Keratinocyte (primary cell): ENCODE measurements at regions not wholly inside any gene's neighbourhood (a gene's known extent, or its start where the extent isn't known, plus 50 kb on each side); places are given as distances from the start of the nearest gene placed in this dataset.

Source experiments
- DNase-seq: peaks from one replicate; pipeline ENCODE4 v3.0.0-alpha.2; 2011; ENCODE audit warnings: low read depth, missing footprints, low spot score
- FAIRE-seq: peaks from 2 replicates; lab custom pipeline; 2011; peaks lifted over from hg19 to GRCh38; lab: Jason Lieb, UNC
- H2AFZ ChIP-seq: 2 replicates; pipeline ENCODE4 v1.6.0; 2012; ENCODE audit warnings: low read length, control low read depth, inconsistent platforms; ENCODE audit not compliant: control insufficient read depth
- H3K27ac ChIP-seq: 2 replicates; pipeline ENCODE4 v1.5.1; 2011; ENCODE audit warnings: low read length; ENCODE audit not compliant: control insufficient read depth, insufficient read depth
- H3K27me3 ChIP-seq: 3 replicates; pipeline ENCODE4 v1.6.0; 2011; ENCODE audit warnings: low read length; ENCODE audit not compliant: control insufficient read depth, insufficient read depth; ENCODE audit errors: extremely low read depth
- H3K36me3 ChIP-seq, 2 experiments: 2 replicates in 1 of 2; 3 replicates in 1 of 2; pipeline ENCODE4 v1.5.1; 2011; ENCODE audit warnings: low read length in 2 of 2, mild to moderate bottlenecking in 1 of 2; ENCODE audit not compliant: control insufficient read depth in 2 of 2, insufficient read depth in 2 of 2; ENCODE audit errors: extremely low read depth in 1 of 2
- H3K4me1 ChIP-seq: 3 replicates; pipeline ENCODE4 v1.5.1; 2011; ENCODE audit warnings: low read length; ENCODE audit not compliant: control insufficient read depth, insufficient read depth; ENCODE audit errors: extremely low read depth
- H3K4me2 ChIP-seq: 3 replicates; pipeline ENCODE4 v1.6.0; 2011; ENCODE audit warnings: low read depth, low read length; ENCODE audit not compliant: control insufficient read depth, insufficient read depth; ENCODE audit errors: extremely low read depth
- H3K4me3 ChIP-seq, 3 experiments: fragments of 200-600 bp in 1 of 3; sonication (generic) in 1 of 3; 2 replicates in 2 of 3; 3 replicates in 1 of 3; pipeline ENCODE4 v1.5.1; 2011 to 2016; ENCODE audit warnings: low read length in 3 of 3, mild to moderate bottlenecking in 3 of 3, control low read depth in 2 of 3, inconsistent platforms in 1 of 3, low read depth in 1 of 3, mixed read lengths in 1 of 3, mixed run types in 1 of 3, moderate library complexity in 1 of 3; ENCODE audit not compliant: control insufficient read depth in 2 of 3, insufficient read depth in 2 of 3; ENCODE audit errors: extremely low read depth in 1 of 3
- H3K79me2 ChIP-seq: 2 replicates; pipeline ENCODE4 v1.6.0; 2012; ENCODE audit warnings: low read length; ENCODE audit not compliant: control insufficient read depth, insufficient read depth
- H3K9ac ChIP-seq: 3 replicates; pipeline ENCODE4 v1.6.0; 2011; ENCODE audit warnings: low read length; ENCODE audit not compliant: control insufficient read depth, insufficient read depth; ENCODE audit errors: extremely low read depth
- H3K9me1 ChIP-seq: 3 replicates; pipeline ENCODE4 v1.6.0; 2011; ENCODE audit warnings: low read length; ENCODE audit not compliant: control insufficient read depth, insufficient read depth; ENCODE audit errors: extremely low read depth
- H3K9me3 ChIP-seq: 2 replicates; pipeline ENCODE4 v1.5.1; 2012; ENCODE audit warnings: low read depth, low read length; ENCODE audit not compliant: control insufficient read depth
- H4K20me1 ChIP-seq: 3 replicates; pipeline ENCODE4 v1.6.0; 2011; ENCODE audit warnings: low read length; ENCODE audit not compliant: control insufficient read depth, insufficient read depth; ENCODE audit errors: extremely low read depth
- EZH2 ChIP-seq: IDR thresholded peaks from one replicate; pipeline ENCODE4 v1.6.1; 2012; ENCODE audit warnings: inconsistent platforms, mild to moderate bottlenecking, low read length, moderate library complexity
- dilution Hi-C: fragments of 300-500 bp; cut with MboI; formaldehyde crosslinking; loops from one replicate; pipeline ENCODE4 v1.7.0; 2020; ENCODE audit warnings: low sequenced_read_pairs; ENCODE audit not compliant: extremely low pct_ligation_motif_present
- TF ChIP-seq, protein P1 (sequence below), 3 experiments: IDR thresholded peaks in 1 of 3; conservative IDR thresholded peaks in 1 of 3; optimal IDR thresholded peaks in 1 of 3; 2 replicates in 2 of 3; 3 replicates in 1 of 3; pipeline versions ENCODE3 to v1.5.1; 2011; ENCODE audit warnings: low read length in 3 of 3, mild to moderate bottlenecking in 3 of 3, moderate library complexity in 2 of 3, control low read depth in 1 of 3, inconsistent platforms in 1 of 3; ENCODE audit not compliant: insufficient read depth in 2 of 3; ENCODE audit errors: extremely low read depth in 1 of 3

DNA sequence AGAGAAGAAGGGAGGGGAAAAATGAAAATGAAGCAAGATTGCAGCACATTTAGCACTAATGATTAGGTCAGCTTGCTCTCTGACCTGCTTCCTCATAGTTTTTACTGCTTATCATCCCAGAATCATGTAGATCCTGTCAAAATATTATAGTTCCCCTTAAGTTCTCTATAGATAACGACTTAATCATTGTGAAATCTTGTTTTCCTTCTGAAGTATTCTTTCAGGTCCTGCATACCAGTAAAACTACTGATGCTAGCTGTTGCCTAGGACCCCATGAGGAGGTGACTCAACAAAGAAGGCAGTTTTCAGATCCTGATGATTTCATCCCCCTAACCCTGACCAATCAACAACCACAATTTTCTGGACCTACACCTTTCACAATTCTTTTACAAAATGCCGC lies 1131.7 kb downstream of the SLITRK5 start:
- TF ChIP-seq, protein P1, sequence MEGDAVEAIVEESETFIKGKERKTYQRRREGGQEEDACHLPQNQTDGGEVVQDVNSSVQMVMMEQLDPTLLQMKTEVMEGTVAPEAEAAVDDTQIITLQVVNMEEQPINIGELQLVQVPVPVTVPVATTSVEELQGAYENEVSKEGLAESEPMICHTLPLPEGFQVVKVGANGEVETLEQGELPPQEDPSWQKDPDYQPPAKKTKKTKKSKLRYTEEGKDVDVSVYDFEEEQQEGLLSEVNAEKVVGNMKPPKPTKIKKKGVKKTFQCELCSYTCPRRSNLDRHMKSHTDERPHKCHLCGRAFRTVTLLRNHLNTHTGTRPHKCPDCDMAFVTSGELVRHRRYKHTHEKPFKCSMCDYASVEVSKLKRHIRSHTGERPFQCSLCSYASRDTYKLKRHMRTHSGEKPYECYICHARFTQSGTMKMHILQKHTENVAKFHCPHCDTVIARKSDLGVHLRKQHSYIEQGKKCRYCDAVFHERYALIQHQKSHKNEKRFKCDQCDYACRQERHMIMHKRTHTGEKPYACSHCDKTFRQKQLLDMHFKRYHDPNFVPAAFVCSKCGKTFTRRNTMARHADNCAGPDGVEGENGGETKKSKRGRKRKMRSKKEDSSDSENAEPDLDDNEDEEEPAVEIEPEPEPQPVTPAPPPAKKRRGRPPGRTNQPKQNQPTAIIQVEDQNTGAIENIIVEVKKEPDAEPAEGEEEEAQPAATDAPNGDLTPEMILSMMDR (optimal IDR thresholded peaks at IDR 0.05 in 1 of 3, IDR thresholded peaks at IDR 0.05 in 1 of 3, conservative IDR thresholded peaks at IDR 0.05 in 1 of 3; ENCODE audit: extremely low read depth in 1 of 3, insufficient read depth in 2 of 3, low read length in 3 of 3): no peak
- TF ChIP-seq EZH2: no peak
- FAIRE-seq (no peak), DNase-seq (no peak)
- H3K9ac ChIP-seq: no peak overlapping the region
- H3K27ac ChIP-seq: no peak overlapping the region
- H3K27me3 ChIP-seq: no peaks in the 10 kb centered on the region
- H3K79me2 ChIP-seq: no peaks in the 10 kb centered on the region
- H3K36me3 ChIP-seq: no peaks in the 10 kb centered on the region
- H4K20me1 ChIP-seq: no peaks in the 10 kb centered on the region
- no peaks in the 10 kb centered on the region for H3K9me1 ChIP-seq
- dilution Hi-C loops: no loop called here
- no peak overlapping the region for H2AFZ ChIP-seq
- no peaks in the 10 kb centered on the region for H3K4me1 ChIP-seq
- no peak overlapping the region for H3K4me2 ChIP-seq
- H3K4me3 ChIP-seq: no peak overlapping the region
- no peaks in the 10 kb centered on the region for H3K9me3 ChIP-seq

DNA sequence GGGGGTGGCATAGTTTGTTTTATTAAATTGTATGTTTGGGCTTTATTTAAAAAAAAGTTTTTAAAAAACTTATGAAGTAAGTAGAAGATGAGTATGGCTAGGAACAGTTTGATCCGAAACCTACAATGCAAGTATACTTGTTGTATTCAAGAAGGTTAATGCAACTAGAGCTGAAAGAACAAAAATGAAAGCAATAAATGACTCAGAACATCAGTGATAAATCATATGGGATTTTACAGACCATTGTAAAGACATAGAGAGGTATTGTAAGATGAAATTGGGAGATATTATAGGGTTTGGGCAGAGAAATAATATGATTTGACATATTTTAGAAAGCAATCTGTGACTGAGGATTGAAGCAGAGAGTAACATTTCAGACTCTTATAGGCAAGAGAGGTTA lies 1135.3 kb downstream of the SLITRK5 start:
- H3K9me1 ChIP-seq: no peaks in the 10 kb centered on the region
- H2AFZ ChIP-seq: no peak overlapping the region
- dilution Hi-C loops: no loop called here
- H4K20me1 ChIP-seq: no peaks in the 10 kb centered on the region
- TF ChIP-seq EZH2: no peak
- TF ChIP-seq, protein P1 (optimal IDR thresholded peaks at IDR 0.05 in 1 of 3, IDR thresholded peaks at IDR 0.05 in 1 of 3, conservative IDR thresholded peaks at IDR 0.05 in 1 of 3; ENCODE audit: extremely low read depth in 1 of 3, insufficient read depth in 2 of 3, low read length in 3 of 3): no peak
- H3K27ac ChIP-seq: no peak overlapping the region
- no peaks in the 10 kb centered on the region for H3K79me2 ChIP-seq
- no peak overlapping the region for H3K9ac ChIP-seq
- no peaks in the 10 kb centered on the region for H3K4me1 ChIP-seq
- DNase-seq: no peak
- H3K4me3 ChIP-seq: no peak overlapping the region
- H3K9me3 ChIP-seq: no peaks in the 10 kb centered on the region
- H3K36me3 ChIP-seq: no peaks in the 10 kb centered on the region
- FAIRE-seq: no peak
- no peaks in the 10 kb centered on the region for H3K27me3 ChIP-seq
- H3K4me2 ChIP-seq: no peak overlapping the region
